ENCODE measurements at regions not wholly inside any gene's neighbourhood (a gene's known extent, or its start where the extent isn't known, plus 50 kb on each side); places are given as distances from the start of the nearest gene placed in this dataset.
"Not testable (repeated sequence)": the region's sequence is repeated elsewhere in the genome, so short reads cannot be mapped to it uniquely, and the experiment has no call there.

DNA sequence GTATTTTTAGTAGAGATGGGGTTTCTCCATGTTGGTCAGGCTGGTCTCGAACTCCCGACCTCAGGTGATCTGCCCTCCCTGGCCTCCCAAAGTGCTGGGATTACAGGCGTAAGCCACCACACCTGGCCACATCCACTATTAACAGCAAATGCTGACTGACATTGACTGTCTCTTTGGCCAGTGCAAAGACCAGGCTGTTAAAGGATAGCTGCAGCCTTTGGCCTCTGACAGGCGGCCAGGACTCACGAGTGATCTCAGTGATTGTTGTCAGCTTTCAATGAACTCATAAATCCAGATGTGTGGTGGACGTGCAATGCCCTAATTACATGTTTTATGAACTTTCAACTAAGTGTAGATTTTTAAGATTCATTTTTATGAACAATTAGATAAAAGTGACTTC is 174.4 kb upstream of the EXOC2 start:
- Histone ChIP-seq H2AFZ (ENCODE audit: low read depth, low read length) (no peak overlapping the region), H3K4me3 (ENCODE audit: low read depth in 1 of 2, low read length in 2 of 2) (no peak overlapping the region), H3K79me2 (ENCODE audit: insufficient read depth, low read length) (no peaks in the 10 kb centered on the region), H3K9ac (ENCODE audit: low read depth, low read length) (no peak overlapping the region), H3K4me2 (ENCODE audit: insufficient read depth, low read length) (no peak overlapping the region), H3K27ac (ENCODE audit: low read length) (no peak overlapping the region), H3K27me3 (ENCODE audit: insufficient read depth, low read length, poor library complexity) (peaks cover 4% of the 10 kb centered on the region), H3K9me3 (ENCODE audit: insufficient read depth, low read length, severe bottlenecking) (no peaks in the 10 kb centered on the region), H3K4me1 (ENCODE audit: insufficient read depth, low read length) (no peaks in the 10 kb centered on the region), H3K36me3 (ENCODE audit: insufficient read depth, low read length) (no peaks in the 10 kb centered on the region), H4K20me1 (ENCODE audit: insufficient read depth, low read length) (no peaks in the 10 kb centered on the region)
- DNase-seq (no peak), ATAC-seq (ENCODE audit: insufficient read depth, low read depth) (no peak)
- TF ChIP-seq EZH2 (IDR thresholded peaks at IDR 0.05; ENCODE audit: borderline replicate concordance, low read depth, low read length, severe bottlenecking), result no peak
- TF ChIP-seq, protein P1, sequence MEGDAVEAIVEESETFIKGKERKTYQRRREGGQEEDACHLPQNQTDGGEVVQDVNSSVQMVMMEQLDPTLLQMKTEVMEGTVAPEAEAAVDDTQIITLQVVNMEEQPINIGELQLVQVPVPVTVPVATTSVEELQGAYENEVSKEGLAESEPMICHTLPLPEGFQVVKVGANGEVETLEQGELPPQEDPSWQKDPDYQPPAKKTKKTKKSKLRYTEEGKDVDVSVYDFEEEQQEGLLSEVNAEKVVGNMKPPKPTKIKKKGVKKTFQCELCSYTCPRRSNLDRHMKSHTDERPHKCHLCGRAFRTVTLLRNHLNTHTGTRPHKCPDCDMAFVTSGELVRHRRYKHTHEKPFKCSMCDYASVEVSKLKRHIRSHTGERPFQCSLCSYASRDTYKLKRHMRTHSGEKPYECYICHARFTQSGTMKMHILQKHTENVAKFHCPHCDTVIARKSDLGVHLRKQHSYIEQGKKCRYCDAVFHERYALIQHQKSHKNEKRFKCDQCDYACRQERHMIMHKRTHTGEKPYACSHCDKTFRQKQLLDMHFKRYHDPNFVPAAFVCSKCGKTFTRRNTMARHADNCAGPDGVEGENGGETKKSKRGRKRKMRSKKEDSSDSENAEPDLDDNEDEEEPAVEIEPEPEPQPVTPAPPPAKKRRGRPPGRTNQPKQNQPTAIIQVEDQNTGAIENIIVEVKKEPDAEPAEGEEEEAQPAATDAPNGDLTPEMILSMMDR (IDR thresholded peaks at IDR 0.05; ENCODE audit: borderline replicate concordance, extremely low read depth, low read length, poor library complexity, severe bottlenecking), result no peak

DNA sequence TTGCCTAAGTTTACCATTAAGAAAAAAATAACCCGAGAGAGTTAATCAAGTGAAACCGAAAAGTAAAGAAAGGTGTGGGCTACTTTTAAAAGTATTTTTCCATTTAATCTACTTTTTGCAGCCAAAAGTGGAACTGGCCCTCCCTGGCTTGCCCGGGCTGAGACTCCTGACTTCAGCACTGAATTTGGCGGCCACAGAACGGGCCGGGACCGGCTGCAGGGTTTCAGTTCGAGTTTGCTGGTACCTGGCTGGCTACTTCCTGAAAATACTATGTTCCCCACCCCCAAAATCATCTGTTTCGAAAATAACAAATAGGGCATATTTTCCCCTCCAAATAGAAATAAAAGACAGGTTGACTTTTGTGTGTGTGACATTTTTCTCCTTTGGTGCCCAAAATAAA is 173.4 kb upstream of the EXOC2 start:
- Histone ChIP-seq H3K4me1 (ENCODE audit: insufficient read depth, low read length) (no peaks in the 10 kb centered on the region), H3K27ac (ENCODE audit: low read length) (no peak overlapping the region), H2AFZ (ENCODE audit: low read depth, low read length) (no peak overlapping the region), H4K20me1 (ENCODE audit: insufficient read depth, low read length) (no peaks in the 10 kb centered on the region), H3K36me3 (ENCODE audit: insufficient read depth, low read length) (no peaks in the 10 kb centered on the region), H3K4me2 (ENCODE audit: insufficient read depth, low read length) (no peak overlapping the region), H3K9me3 (ENCODE audit: insufficient read depth, low read length, severe bottlenecking) (no peaks in the 10 kb centered on the region), H3K4me3 (ENCODE audit: low read depth in 1 of 2, low read length in 2 of 2) (no peak overlapping the region), H3K79me2 (ENCODE audit: insufficient read depth, low read length) (no peaks in the 10 kb centered on the region), H3K27me3 (ENCODE audit: insufficient read depth, low read length, poor library complexity) (peaks cover 9% of the 10 kb centered on the region), H3K9ac (ENCODE audit: low read depth, low read length) (no peak overlapping the region)
- TF ChIP-seq, protein P1 (IDR thresholded peaks at IDR 0.05; ENCODE audit: borderline replicate concordance, extremely low read depth, low read length, poor library complexity, severe bottlenecking), result no peak
- TF ChIP-seq EZH2 (IDR thresholded peaks at IDR 0.05; ENCODE audit: borderline replicate concordance, low read depth, low read length, severe bottlenecking), result no peak
- DNase-seq (no peak), ATAC-seq (ENCODE audit: insufficient read depth, low read depth) (no peak)

DNA sequence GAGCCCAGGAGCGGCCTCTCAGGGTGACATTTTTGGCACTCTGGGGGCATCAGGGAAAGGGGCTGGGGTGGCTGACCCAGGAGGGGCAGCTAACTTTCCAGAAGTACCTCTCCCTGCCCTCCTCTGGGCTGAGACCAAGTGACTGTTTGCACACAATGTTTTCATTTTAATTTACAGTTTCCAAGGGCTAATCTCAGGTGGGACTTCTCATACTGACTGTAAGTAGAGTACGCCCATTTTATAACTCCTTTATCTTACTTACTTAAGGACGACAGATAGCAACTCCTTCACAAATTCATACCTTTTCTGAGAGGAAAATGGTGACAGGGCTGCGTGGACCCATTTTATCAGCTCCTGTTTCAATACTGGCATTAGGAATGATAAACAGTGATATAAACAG is 172.9 kb upstream of the EXOC2 start:
- Histone ChIP-seq H2AFZ (ENCODE audit: low read depth, low read length) (no peak overlapping the region), H3K4me1 (ENCODE audit: insufficient read depth, low read length) (no peaks in the 10 kb centered on the region), H3K79me2 (ENCODE audit: insufficient read depth, low read length) (no peaks in the 10 kb centered on the region), H3K4me3 (ENCODE audit: low read depth in 1 of 2, low read length in 2 of 2) (no peak overlapping the region), H4K20me1 (ENCODE audit: insufficient read depth, low read length) (no peaks in the 10 kb centered on the region), H3K4me2 (ENCODE audit: insufficient read depth, low read length) (no peak overlapping the region), H3K27ac (ENCODE audit: low read length) (no peak overlapping the region), H3K9me3 (ENCODE audit: insufficient read depth, low read length, severe bottlenecking) (no peaks in the 10 kb centered on the region), H3K27me3 (ENCODE audit: insufficient read depth, low read length, poor library complexity) (peaks cover 13% of the 10 kb centered on the region), H3K9ac (ENCODE audit: low read depth, low read length) (no peak overlapping the region), H3K36me3 (ENCODE audit: insufficient read depth, low read length) (no peaks in the 10 kb centered on the region)
- TF ChIP-seq EZH2 (IDR thresholded peaks at IDR 0.05; ENCODE audit: borderline replicate concordance, low read depth, low read length, severe bottlenecking), result no peak
- TF ChIP-seq, protein P1 (IDR thresholded peaks at IDR 0.05; ENCODE audit: borderline replicate concordance, extremely low read depth, low read length, poor library complexity, severe bottlenecking), result no peak
- DNase-seq (no peak), ATAC-seq (ENCODE audit: insufficient read depth, low read depth) (no peak)

DNA sequence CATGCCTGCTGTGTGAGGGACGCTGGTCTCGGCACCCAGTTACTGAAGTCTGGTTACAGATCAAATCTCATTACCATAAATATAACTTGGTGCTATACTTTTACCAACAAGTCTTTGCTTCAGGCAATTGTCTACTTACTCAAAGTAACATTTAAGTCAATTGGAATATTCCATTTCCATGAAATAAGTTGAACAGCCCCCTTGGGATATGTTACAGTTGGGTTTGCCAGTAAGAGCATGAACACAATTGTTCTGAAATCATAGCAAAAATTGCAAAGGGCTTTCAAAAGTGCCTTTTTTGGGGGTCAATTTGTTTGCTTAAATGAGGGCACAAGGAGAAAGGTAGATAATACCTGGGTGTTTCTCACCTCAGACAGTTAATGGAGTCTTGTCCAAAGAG is 170.9 kb upstream of the EXOC2 start:
- no peaks in the 10 kb centered on the region for H3K36me3 ChIP-seq (ENCODE audit: insufficient read depth, low read length)
- DNase-seq (no peak), ATAC-seq (ENCODE audit: insufficient read depth, low read depth) (no peak)
- no peak overlapping the region for H3K4me3 ChIP-seq (ENCODE audit: low read depth in 1 of 2, low read length in 2 of 2)
- no peaks in the 10 kb centered on the region for H3K4me1 ChIP-seq (ENCODE audit: insufficient read depth, low read length)
- no peak overlapping the region for H3K4me2 ChIP-seq (ENCODE audit: insufficient read depth, low read length)
- no peak for TF ChIP-seq EZH2 (IDR thresholded peaks at IDR 0.05; ENCODE audit: borderline replicate concordance, low read depth, low read length, severe bottlenecking)
- TF ChIP-seq, protein P1 (IDR thresholded peaks at IDR 0.05; ENCODE audit: borderline replicate concordance, extremely low read depth, low read length, poor library complexity, severe bottlenecking), result no peak
- H3K27ac ChIP-seq (ENCODE audit: low read length), result no peak overlapping the region
- no peak overlapping the region for H3K9ac ChIP-seq (ENCODE audit: low read depth, low read length)
- no peak overlapping the region for H2AFZ ChIP-seq (ENCODE audit: low read depth, low read length)
- peaks cover 15% of the 10 kb centered on the region for H3K27me3 ChIP-seq (ENCODE audit: insufficient read depth, low read length, poor library complexity)
- H3K79me2 ChIP-seq (ENCODE audit: insufficient read depth, low read length), result no peaks in the 10 kb centered on the region
- H3K9me3 ChIP-seq (ENCODE audit: insufficient read depth, low read length, severe bottlenecking), result no peaks in the 10 kb centered on the region
- no peaks in the 10 kb centered on the region for H4K20me1 ChIP-seq (ENCODE audit: insufficient read depth, low read length)

DNA sequence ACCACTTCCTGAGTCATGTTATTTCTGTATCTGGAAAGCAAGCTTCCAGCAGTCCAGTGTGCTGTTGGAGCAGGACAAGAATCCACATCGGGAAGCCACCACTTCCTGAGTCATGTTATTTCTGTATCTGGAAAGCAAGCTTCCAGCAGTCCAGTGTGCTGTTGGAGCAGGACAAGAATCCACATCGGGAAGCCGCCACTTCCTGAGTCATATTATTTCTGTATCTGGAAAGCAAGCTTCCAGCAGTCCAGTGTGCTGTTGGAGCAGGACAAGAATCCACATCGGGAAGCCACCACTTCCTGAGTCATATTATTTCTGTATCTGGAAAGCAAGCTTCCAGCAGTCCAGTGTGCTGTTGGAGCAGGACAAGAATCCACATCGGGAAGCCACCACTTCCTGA is 170.2 kb upstream of the EXOC2 start:
- H4K20me1 ChIP-seq (ENCODE audit: insufficient read depth, low read length), result not testable (repeated sequence)

More for the DNA sequence above, 170.2 kb upstream of the EXOC2 start:
- H3K9me3 ChIP-seq (ENCODE audit: insufficient read depth, low read length, severe bottlenecking); H3K27ac ChIP-seq (ENCODE audit: low read length); H3K4me2 ChIP-seq (ENCODE audit: insufficient read depth, low read length); H3K4me3 ChIP-seq (ENCODE audit: low read depth in 1 of 2, low read length in 2 of 2); H3K79me2 ChIP-seq (ENCODE audit: insufficient read depth, low read length); DNase-seq; ATAC-seq (ENCODE audit: insufficient read depth, low read depth); H3K36me3 ChIP-seq (ENCODE audit: insufficient read depth, low read length); H3K4me1 ChIP-seq (ENCODE audit: insufficient read depth, low read length); H3K9ac ChIP-seq (ENCODE audit: low read depth, low read length); H2AFZ ChIP-seq (ENCODE audit: low read depth, low read length): not testable (repeated sequence)
- peaks cover 18% of the 10 kb centered on the region for H3K27me3 ChIP-seq (ENCODE audit: insufficient read depth, low read length, poor library complexity)

Measured in DND-41 (cell line).